GM21576 (cell line): ENCODE measurements at regions not wholly inside any gene's neighbourhood (a gene's known extent, or its start where the extent isn't known, plus 50 kb on each side); places are given as distances from the start of the nearest gene placed in this dataset.
"Not testable (repeated sequence)": the region's sequence is repeated elsewhere in the genome, so short reads cannot be mapped to it uniquely, and the experiment has no call there.

ENCODE experiments used
- ATAC-seq: cut with Tn5 transposase; IDR thresholded peaks from one replicate; pipeline ENCODE4 v1.9.1; 2021; ENCODE audit warnings: mild to moderate bottlenecking, moderate library complexity; ENCODE audit not compliant: unreplicated experiment

- ATAC-seq = not testable (repeated sequence)
Observed at GRCh38 chr1:60688221-60688620, 394.1 kb upstream of the NFIA start.

GRCh38 chr1:60681095-60681860 is 401.1 kb upstream of the NFIA start:
- ATAC-seq = no peak

- no peak for ATAC-seq
Observed at GRCh38 chr1:60679524-60680375, 402.6 kb upstream of the NFIA start.

GRCh38 chr1:60678802-60679201 is 403.6 kb upstream of the NFIA start:
- no peak for ATAC-seq

GRCh38 chr1:60678391-60678790 is 404.0 kb upstream of the NFIA start:
- ATAC-seq = no peak

GRCh38 chr1:60672449-60672848 is 409.9 kb upstream of the NFIA start:
- ATAC-seq = no peak

- no peak for ATAC-seq
Observed at GRCh38 chr1:60670302-60670701, 412.1 kb upstream of the NFIA start.

- ATAC-seq = no peak
Observed at GRCh38 chr1:60668585-60668984, 413.8 kb upstream of the NFIA start.

GRCh38 chr1:60665311-60665710 is 417.1 kb upstream of the NFIA start:
- ATAC-seq = no peak

GRCh38 chr1:60664086-60664625 is 418.2 kb upstream of the NFIA start:
- no peak for ATAC-seq

GRCh38 chr1:60662486-60663044 is 419.8 kb upstream of the NFIA start:
- no peak for ATAC-seq

GRCh38 chr1:60657926-60658325 is 424.4 kb upstream of the NFIA start:
- no peak for ATAC-seq

GRCh38 chr1:60655679-60656355 is 426.5 kb upstream of the NFIA start:
- ATAC-seq = no peak

GRCh38 chr1:60640033-60640551 is 442.3 kb upstream of the NFIA start:
- ATAC-seq = not testable (repeated sequence)

GRCh38 chr1:60639287-60639686 is 443.1 kb upstream of the NFIA start:
- ATAC-seq = no peak

- ATAC-seq = no peak
Observed at GRCh38 chr1:60637651-60638050, 444.7 kb upstream of the NFIA start.

- ATAC-seq = no peak
Observed at GRCh38 chr1:60636946-60637345, 445.4 kb upstream of the NFIA start.

GRCh38 chr1:60634106-60634505 is 448.3 kb upstream of the NFIA start:
- ATAC-seq = no peak

GRCh38 chr1:60622486-60622885 is 459.9 kb upstream of the NFIA start:
- no peak for ATAC-seq

GRCh38 chr1:60621368-60621851 is 461.0 kb upstream of the NFIA start:
- ATAC-seq = no peak

- ATAC-seq = no peak
Observed at GRCh38 chr1:60620087-60620486, 462.3 kb upstream of the NFIA start.
